ENCODE measurements at regions not wholly inside any gene's neighbourhood (a gene's known extent, or its start where the extent isn't known, plus 50 kb on each side); places are given as distances from the start of the nearest gene placed in this dataset.

GRCh38 chr14:97298736-97299135 lies 501.6 kb downstream of the VRK1 start:
- TF ChIP-seq YY1 (IDR thresholded peaks at IDR 0.05; ENCODE audit: insufficient read depth, insufficient read length), result no peak
- no peak for TF ChIP-seq ZNF274 (IDR thresholded peaks at IDR 0.05; ENCODE audit: low read depth, low read length)
- TF ChIP-seq SUZ12 (IDR thresholded peaks at IDR 0.05; ENCODE audit: extremely low read depth, insufficient read depth, insufficient read length), result no peak
- no peak for DNase-seq (ENCODE audit: low read depth, low spot score)
- H3K27me3 ChIP-seq (ENCODE audit: insufficient read depth, insufficient read length), result no peaks in the 10 kb centered on the region

DNA sequence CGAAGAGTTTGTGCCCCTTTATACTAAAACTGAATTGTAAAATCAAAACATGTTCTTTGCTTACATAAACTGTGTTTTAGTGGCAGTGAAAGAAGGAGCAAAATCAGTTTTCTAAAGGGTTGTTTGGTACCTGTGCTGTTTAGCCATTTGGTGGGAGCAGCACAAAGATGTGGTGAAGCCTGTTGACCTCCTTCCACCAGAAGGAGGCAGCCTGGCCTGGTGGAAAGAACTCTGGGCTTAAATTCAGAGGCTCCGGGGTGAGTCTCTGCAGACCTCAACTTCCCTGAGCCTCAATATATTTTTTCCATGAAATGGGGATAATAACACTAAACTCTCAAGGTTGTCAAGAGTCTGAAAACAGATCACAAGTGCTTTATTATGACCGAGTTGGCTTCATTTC lies 502.5 kb downstream of the VRK1 start:
- H3K9me3 ChIP-seq (ENCODE audit: insufficient read depth, low read length), result no peaks in the 10 kb centered on the region
- H3K27me3 ChIP-seq (ENCODE audit: insufficient read depth, insufficient read length), result no peaks in the 10 kb centered on the region
- H3K4me3 ChIP-seq (ENCODE audit: insufficient read length, low read depth), result no peak overlapping the region
- no peak overlapping the region for H3K9ac ChIP-seq (ENCODE audit: insufficient read length, low read depth)
- DNase-seq (ENCODE audit: low read depth, low spot score), result no peak
- no peaks in the 10 kb centered on the region for H3K36me3 ChIP-seq (ENCODE audit: insufficient read depth, insufficient read length, low read length)
- H3K4me1 ChIP-seq (ENCODE audit: insufficient read depth, insufficient read length), result no peaks in the 10 kb centered on the region
- TF ChIP-seq SUZ12 (IDR thresholded peaks at IDR 0.05; ENCODE audit: extremely low read depth, insufficient read depth, insufficient read length), result no peak
- TF ChIP-seq ZNF274 (IDR thresholded peaks at IDR 0.05; ENCODE audit: low read depth, low read length), result no peak
- TF ChIP-seq YY1 (IDR thresholded peaks at IDR 0.05; ENCODE audit: insufficient read depth, insufficient read length), result no peak

More at GRCh38 chr14:97298736-97299135, 501.6 kb downstream of the VRK1 start:
- Histone ChIP-seq H3K9me3 (ENCODE audit: insufficient read depth, low read length) (no peaks in the 10 kb centered on the region), H3K36me3 (ENCODE audit: insufficient read depth, insufficient read length, low read length) (no peaks in the 10 kb centered on the region), H3K4me1 (ENCODE audit: insufficient read depth, insufficient read length) (no peaks in the 10 kb centered on the region), H3K9ac (ENCODE audit: insufficient read length, low read depth) (no peak overlapping the region), H3K4me3 (ENCODE audit: insufficient read length, low read depth) (no peak overlapping the region)

- H3K27me3 ChIP-seq (ENCODE audit: insufficient read depth, insufficient read length), result no peaks in the 10 kb centered on the region
- H3K36me3 ChIP-seq (ENCODE audit: insufficient read depth, insufficient read length, low read length), result no peaks in the 10 kb centered on the region
- DNase-seq (ENCODE audit: low read depth, low spot score), result no peak
- H3K9me3 ChIP-seq (ENCODE audit: insufficient read depth, low read length), result no peaks in the 10 kb centered on the region
- no peak overlapping the region for H3K9ac ChIP-seq (ENCODE audit: insufficient read length, low read depth)
- TF ChIP-seq SUZ12 (IDR thresholded peaks at IDR 0.05; ENCODE audit: extremely low read depth, insufficient read depth, insufficient read length), result no peak
- TF ChIP-seq ZNF274 (IDR thresholded peaks at IDR 0.05; ENCODE audit: low read depth, low read length), result no peak
- TF ChIP-seq YY1 (IDR thresholded peaks at IDR 0.05; ENCODE audit: insufficient read depth, insufficient read length), result no peak
- H3K4me3 ChIP-seq (ENCODE audit: insufficient read length, low read depth), result no peak overlapping the region
- no peaks in the 10 kb centered on the region for H3K4me1 ChIP-seq (ENCODE audit: insufficient read depth, insufficient read length)
Observed at GRCh38 chr14:97301931-97302559, 504.9 kb downstream of the VRK1 start.

DNA sequence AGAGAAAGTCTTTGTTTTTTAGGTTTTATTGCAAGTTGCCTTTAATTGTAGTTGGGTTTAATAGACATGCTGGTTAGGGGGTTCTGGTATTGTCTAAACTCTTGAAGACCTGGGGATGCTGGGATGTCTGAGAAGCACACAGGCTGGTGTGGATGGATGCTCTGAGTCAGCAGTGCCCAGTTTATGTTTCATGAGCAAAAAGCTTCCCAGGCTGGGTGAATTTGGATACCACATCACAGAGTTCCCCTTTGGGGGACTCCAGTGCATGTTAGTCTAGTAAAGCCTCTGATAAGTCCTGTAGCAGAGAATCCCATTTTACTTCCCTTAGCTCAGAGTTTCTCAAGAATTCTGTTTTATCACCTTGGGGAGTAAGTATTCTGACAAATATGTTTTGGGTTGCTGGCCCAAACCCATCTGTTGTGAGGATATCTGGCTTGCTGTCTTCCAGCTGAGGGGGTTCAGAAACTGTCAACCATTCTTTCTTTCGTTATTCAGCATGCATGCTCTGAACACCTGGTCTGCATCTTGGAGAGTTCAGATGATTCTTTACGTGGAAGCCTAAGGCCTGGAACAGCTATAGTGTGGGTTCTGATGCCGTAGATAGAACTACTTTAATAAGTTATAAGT lies 509.1 kb downstream of the VRK1 start:
- no peak for TF ChIP-seq ZNF274 (IDR thresholded peaks at IDR 0.05; ENCODE audit: low read depth, low read length)
- no peak for TF ChIP-seq SUZ12 (IDR thresholded peaks at IDR 0.05; ENCODE audit: extremely low read depth, insufficient read depth, insufficient read length)
- H3K9ac ChIP-seq (ENCODE audit: insufficient read length, low read depth), result no peak overlapping the region

GRCh38 chr14:97306760-97307246 lies 509.6 kb downstream of the VRK1 start:
- Histone ChIP-seq H3K27me3 (ENCODE audit: insufficient read depth, insufficient read length) (no peaks in the 10 kb centered on the region), H3K9ac (ENCODE audit: insufficient read length, low read depth) (no peak overlapping the region), H3K4me1 (ENCODE audit: insufficient read depth, insufficient read length) (no peaks in the 10 kb centered on the region), H3K36me3 (ENCODE audit: insufficient read depth, insufficient read length, low read length) (no peaks in the 10 kb centered on the region), H3K9me3 (ENCODE audit: insufficient read depth, low read length) (no peaks in the 10 kb centered on the region), H3K4me3 (ENCODE audit: insufficient read length, low read depth) (no peak overlapping the region)
- DNase-seq (ENCODE audit: low read depth, low spot score), result no peak
- TF ChIP-seq ZNF274 (IDR thresholded peaks at IDR 0.05; ENCODE audit: low read depth, low read length), result no peak
- TF ChIP-seq SUZ12 (IDR thresholded peaks at IDR 0.05; ENCODE audit: extremely low read depth, insufficient read depth, insufficient read length), result no peak
- TF ChIP-seq YY1 (IDR thresholded peaks at IDR 0.05; ENCODE audit: insufficient read depth, insufficient read length), result no peak

More for the DNA sequence above, 509.1 kb downstream of the VRK1 start:
- no peaks in the 10 kb centered on the region for H3K4me1 ChIP-seq (ENCODE audit: insufficient read depth, insufficient read length)
- no peak for DNase-seq (ENCODE audit: low read depth, low spot score)
- H3K9me3 ChIP-seq (ENCODE audit: insufficient read depth, low read length), result no peaks in the 10 kb centered on the region
- no peaks in the 10 kb centered on the region for H3K27me3 ChIP-seq (ENCODE audit: insufficient read depth, insufficient read length)
- no peaks in the 10 kb centered on the region for H3K36me3 ChIP-seq (ENCODE audit: insufficient read depth, insufficient read length, low read length)
- no peak overlapping the region for H3K4me3 ChIP-seq (ENCODE audit: insufficient read length, low read depth)

DNA sequence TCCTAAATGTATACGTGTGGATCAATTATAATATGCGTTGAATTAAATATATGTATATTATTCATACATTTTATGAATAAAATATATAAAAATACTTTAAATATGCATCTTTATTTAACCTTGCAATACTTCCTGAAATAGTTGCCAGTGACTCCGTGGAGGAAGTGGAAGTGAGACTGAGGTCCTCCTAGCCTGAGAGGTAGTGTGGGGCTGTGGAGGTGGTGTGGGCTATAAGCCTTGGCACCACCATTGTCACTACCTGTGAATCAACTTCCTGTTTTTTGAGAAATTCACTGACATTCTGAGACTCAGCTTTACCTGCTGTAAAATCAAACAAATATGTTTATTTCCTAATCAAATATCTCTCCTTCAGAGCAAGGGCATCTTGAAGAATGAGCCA lies 514.2 kb downstream of the VRK1 start:
- H3K27me3 ChIP-seq (ENCODE audit: insufficient read depth, insufficient read length), result no peaks in the 10 kb centered on the region
- no peak for TF ChIP-seq SUZ12 (IDR thresholded peaks at IDR 0.05; ENCODE audit: extremely low read depth, insufficient read depth, insufficient read length)
- no peak for TF ChIP-seq ZNF274 (IDR thresholded peaks at IDR 0.05; ENCODE audit: low read depth, low read length)
- no peak for TF ChIP-seq YY1 (IDR thresholded peaks at IDR 0.05; ENCODE audit: insufficient read depth, insufficient read length)
- no peak overlapping the region for H3K9ac ChIP-seq (ENCODE audit: insufficient read length, low read depth)
- no peaks in the 10 kb centered on the region for H3K4me1 ChIP-seq (ENCODE audit: insufficient read depth, insufficient read length)
- H3K4me3 ChIP-seq (ENCODE audit: insufficient read length, low read depth), result no peak overlapping the region
- DNase-seq (ENCODE audit: low read depth, low spot score), result no peak
- H3K36me3 ChIP-seq (ENCODE audit: insufficient read depth, insufficient read length, low read length), result no peaks in the 10 kb centered on the region
- H3K9me3 ChIP-seq (ENCODE audit: insufficient read depth, low read length), result no peaks in the 10 kb centered on the region

DNA sequence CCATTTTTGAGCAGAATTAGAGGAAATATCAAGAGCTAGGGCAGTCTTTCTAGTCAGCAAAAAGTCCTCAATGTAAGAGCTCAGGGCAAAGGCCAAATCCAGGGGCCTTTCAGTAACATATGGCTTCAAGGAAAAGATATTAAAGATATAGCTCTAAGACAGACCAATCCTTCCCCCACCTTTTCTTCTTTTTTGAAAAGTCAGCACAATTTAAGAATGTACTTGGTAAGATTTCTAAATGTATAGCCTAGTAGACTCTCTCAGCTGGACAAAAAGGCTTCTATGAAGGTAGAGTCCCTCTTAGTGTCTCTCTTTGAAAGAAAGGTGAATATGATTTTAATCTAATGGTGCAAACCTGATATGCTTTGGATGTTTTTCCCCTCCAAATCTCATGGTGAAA lies 515.7 kb downstream of the VRK1 start:
- Histone ChIP-seq H3K27me3 (ENCODE audit: insufficient read depth, insufficient read length) (no peaks in the 10 kb centered on the region), H3K36me3 (ENCODE audit: insufficient read depth, insufficient read length, low read length) (no peaks in the 10 kb centered on the region), H3K4me3 (ENCODE audit: insufficient read length, low read depth) (no peak overlapping the region), H3K4me1 (ENCODE audit: insufficient read depth, insufficient read length) (no peaks in the 10 kb centered on the region), H3K9ac (ENCODE audit: insufficient read length, low read depth) (no peak overlapping the region), H3K9me3 (ENCODE audit: insufficient read depth, low read length) (no peaks in the 10 kb centered on the region)
- DNase-seq (ENCODE audit: low read depth, low spot score), result no peak
- TF ChIP-seq SUZ12 (IDR thresholded peaks at IDR 0.05; ENCODE audit: extremely low read depth, insufficient read depth, insufficient read length) (no peak), YY1 (IDR thresholded peaks at IDR 0.05; ENCODE audit: insufficient read depth, insufficient read length) (no peak), ZNF274 (IDR thresholded peaks at IDR 0.05; ENCODE audit: low read depth, low read length) (no peak)
